ENCODE measurements at regions not wholly inside any gene's neighbourhood (a gene's known extent, or its start where the extent isn't known, plus 50 kb on each side); places are given as distances from the start of the nearest gene placed in this dataset.

GRCh38 chr11:116129456-116129855 lies 625.2 kb upstream of the CADM1 start:
- DNase-seq: no peak

DNA sequence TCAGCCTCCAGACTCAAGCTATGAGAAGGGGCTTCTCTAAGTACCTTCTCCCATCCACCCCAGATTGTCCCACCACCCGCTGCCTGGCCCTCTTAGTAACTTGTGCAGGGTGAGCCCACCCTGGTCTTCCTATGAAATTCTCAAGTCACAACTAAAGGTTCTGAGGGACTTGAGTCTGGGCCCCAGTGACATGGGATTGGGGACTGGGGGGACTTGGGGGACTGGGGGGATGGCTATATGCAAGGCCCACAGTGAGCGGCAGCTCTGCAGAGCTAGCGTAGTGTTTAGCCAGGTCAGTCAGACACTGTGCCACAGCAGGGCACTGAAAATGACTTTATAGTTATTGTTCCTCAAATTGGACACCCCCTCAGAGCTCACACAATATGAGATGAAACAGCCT lies 622.3 kb upstream of the CADM1 start:
- DNase-seq: no peak

GRCh38 chr11:116124922-116125714 lies 620.9 kb upstream of the CADM1 start:
- no peak for DNase-seq

GRCh38 chr11:116123739-116124138 lies 619.5 kb upstream of the CADM1 start:
- DNase-seq: no peak

DNA sequence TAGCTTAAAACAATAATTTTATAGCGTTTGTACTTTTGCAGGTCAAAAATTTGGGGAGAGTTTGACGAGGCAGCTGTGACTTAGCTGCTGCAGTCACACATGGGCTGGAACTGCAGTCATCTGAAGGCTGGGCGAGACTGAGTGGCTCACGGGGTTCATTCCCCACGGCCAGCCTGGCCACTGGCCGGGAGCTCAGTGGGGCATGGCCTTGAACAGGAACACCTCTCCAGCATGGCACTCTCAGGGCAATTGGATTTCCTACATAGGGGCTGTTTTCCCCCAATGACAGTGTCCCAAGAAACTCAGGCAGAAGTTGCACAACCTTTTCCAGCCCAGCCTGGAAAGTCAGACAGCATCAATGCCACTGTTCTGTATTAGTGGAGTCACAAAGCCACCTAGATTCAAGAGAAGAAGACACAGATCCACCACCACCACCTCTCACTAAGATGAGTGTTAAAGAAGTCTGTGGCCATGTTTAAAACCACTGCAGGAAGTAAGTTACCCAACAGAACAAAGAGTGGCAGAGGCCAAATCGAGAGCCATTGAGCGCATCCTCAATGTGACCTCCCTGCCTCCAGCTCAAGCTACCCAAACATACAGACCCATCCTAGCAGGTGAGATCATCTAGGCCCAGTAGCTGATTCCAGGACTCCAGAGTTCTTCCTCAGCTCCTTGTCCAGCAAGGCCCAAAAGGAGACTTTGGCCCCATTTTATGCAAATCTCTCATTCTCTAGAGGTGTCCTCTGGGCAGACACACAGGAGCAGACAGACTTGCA lies 618.7 kb upstream of the CADM1 start:
- DNase-seq: no peak

GRCh38 chr11:116119158-116119557 lies 614.9 kb upstream of the CADM1 start:
- no peak for DNase-seq

- no peak for DNase-seq
Observed at GRCh38 chr11:116118138-116118470, 613.9 kb upstream of the CADM1 start.

GRCh38 chr11:116117331-116118137 lies 613.3 kb upstream of the CADM1 start:
- no peak for DNase-seq

- DNase-seq: no peak
Observed at GRCh38 chr11:116115801-116116200, 611.6 kb upstream of the CADM1 start.

DNA sequence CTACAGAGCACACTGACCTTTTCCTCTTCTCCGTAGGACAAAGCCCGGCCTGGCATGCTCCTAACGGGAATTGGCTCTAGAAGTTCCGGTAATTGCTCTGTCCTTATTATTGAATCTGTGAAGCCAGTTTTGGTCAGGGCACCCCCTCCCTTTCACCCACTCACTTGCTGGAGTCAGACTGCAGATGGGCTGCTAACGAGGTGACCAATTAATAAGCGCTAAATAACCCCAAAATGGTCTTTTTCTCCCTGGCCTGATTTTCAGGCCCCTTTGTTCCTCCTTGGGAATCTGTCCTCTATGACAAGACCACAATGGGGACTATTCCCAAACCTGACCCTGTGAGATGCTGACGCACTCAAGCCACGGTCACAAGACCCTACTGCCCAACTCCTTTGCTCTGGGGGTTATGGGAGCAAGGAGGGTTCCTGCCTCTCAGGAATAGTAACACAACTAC lies 610.0 kb upstream of the CADM1 start:
- DNase-seq: no peak

- DNase-seq: no peak
Observed at GRCh38 chr11:116112087-116112935, 608.1 kb upstream of the CADM1 start.

- no peak for DNase-seq
Observed at GRCh38 chr11:116111546-116111945, 607.3 kb upstream of the CADM1 start.

GRCh38 chr11:116110802-116111201 lies 606.6 kb upstream of the CADM1 start:
- no peak for DNase-seq

GRCh38 chr11:116110356-116110755 lies 606.1 kb upstream of the CADM1 start:
- DNase-seq: no peak

DNA sequence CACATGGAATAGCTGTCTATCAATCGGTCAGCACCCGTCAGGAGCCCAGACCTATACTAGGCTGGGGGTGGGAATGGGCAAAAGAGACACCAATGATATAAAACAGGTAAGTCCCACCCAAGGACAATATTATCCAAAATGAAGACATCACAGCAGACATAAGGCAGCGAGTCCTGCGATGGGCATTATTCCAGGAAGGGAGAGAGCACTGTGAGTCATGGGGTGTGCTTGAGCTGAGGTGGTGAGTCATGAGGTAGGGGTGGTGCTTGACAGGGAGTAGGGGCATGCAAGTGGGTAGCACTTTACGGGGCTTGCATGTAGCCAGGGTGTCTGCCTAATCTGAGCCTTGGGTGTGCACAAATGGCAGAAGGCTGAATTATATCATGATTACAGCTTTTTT lies 605.0 kb upstream of the CADM1 start:
- peak; percentile 14 for DNase-seq

DNA sequence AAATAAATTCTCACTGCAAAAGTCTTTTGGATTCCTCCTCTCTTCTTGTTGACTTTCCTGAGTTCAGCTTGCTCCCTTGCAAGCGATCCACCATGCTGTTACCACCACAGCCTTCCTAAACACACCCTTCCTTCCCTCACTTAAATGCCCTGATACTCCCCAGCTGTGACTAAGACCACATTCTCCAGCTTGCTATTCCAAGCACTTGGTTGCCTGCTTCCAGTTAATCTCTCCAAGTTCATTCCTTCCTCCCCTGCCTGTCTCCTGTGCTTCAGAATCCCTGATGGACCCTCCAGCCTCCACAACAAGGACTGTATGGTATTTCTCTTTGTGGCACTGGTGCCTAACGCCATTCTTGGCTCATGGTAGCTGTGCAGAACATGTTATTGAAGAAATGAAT lies 603.9 kb upstream of the CADM1 start:
- no peak for DNase-seq

DNA sequence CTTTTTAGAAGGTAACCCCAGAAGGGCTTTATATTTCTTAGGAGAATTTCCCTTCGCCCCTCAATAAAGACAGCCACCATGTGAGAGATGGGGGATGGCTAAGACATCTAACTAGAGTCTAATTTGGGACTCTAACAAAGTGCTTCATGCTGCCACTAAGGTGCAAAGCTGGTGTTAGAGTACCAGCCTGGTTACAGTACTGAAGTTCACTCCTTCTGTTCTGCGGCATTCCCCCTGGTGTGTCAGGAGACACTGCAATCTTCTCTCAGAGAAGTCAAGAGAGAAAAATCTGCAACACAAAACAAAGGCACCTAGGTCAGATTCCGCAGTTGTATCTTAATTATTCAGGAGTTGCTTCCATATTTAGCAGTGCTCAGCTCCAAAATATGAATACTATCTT lies 603.0 kb upstream of the CADM1 start:
- DNase-seq: no peak

DNA sequence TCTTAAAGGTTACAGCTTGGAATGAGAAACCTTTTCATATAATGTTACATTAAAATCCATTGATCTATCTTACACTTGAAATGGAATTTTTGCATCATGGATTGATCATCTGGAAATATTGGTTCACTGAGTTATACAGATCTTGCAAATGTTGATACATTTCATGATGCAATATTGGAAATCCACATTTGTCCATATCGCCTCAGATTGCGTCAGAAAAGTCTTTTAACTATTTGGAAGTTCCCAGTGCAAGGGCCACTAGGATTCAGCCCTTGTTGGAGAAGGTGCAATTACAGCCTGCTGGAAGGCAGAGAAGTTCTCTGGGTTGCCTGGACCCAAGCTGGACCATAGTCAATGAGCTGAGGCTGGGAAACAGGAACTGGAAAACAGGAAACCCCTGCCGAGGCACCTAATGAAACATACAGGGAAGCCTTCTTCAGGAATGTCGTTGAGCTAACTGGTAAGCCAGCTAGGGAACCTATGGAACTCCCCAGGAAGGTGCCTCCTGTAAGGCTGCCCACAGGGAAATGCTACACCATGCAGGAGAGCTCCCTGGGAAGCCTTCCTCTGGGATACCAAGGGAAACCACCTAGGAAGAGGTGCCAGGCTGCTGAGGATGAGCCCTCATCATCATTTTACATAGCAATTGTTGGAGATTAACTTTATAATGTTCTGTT lies 600.4 kb upstream of the CADM1 start:
- no peak for DNase-seq

- DNase-seq: no peak
Observed at GRCh38 chr11:116101902-116102301, 597.7 kb upstream of the CADM1 start.

GRCh38 chr11:116100016-116100415 lies 595.8 kb upstream of the CADM1 start:
- DNase-seq: no peak

- no peak for DNase-seq
Observed at GRCh38 chr11:116099541-116099940, 595.3 kb upstream of the CADM1 start.

All from EL (cell line).